Left renal pelvis (tissue), 4 donors: ENCODE measurements at regions not wholly inside any gene's neighbourhood (a gene's known extent, or its start where the extent isn't known, plus 50 kb on each side); places are given as distances from the start of the nearest gene placed in this dataset.
"Not testable (repeated sequence)": the region's sequence is repeated elsewhere in the genome, so short reads cannot be mapped to it uniquely, and the experiment has no call there.

Experiments used
- DNase-seq, 4 donors: peaks; one replicate each; pipeline ENCODE4 v3.0.0-alpha.2; 2013; ENCODE audit warnings: low read depth in 4 of 4, low spot score in 3 of 4

DNA sequence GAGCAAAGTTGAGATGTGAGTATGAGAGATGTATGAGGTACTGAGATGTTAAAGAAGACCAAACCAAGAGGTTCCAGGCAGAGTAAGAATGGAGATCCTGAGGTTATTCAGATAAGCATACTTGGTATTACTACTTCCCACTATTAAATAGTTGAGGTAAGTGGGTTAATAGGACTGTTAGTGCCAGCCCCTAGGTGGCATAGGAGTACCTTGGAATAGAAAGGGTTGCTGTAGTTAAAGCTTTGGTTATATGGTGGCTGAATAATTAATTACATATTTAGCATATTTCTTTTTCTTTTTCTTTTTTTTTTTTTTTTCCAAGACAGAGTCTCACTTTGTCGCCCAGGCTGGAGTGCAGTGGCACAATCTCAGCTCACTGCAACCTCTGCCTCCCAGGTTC, 397.9 kb upstream of the TMPRSS15 start:
- DNase-seq, result no peak

DNA sequence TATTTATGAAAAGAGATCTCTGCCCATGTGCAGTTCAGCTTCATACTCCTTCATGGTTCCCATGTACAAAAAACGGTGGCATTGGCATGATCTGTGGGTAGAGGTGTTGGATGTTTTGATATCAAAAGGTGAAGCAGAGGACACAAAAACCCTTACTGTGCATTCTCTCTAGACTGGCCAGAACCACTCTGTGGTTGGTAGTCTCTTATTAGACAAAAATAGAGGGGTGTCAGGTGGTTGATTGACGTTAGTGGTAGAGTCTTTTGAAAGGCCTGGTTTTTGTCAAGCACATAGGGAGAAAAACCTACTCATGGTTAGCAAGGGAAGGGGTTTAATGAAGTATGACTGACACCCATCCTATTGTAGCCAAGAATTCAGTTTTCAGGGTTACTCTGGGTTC, 400.0 kb upstream of the TMPRSS15 start:
- DNase-seq, result no peak

DNA sequence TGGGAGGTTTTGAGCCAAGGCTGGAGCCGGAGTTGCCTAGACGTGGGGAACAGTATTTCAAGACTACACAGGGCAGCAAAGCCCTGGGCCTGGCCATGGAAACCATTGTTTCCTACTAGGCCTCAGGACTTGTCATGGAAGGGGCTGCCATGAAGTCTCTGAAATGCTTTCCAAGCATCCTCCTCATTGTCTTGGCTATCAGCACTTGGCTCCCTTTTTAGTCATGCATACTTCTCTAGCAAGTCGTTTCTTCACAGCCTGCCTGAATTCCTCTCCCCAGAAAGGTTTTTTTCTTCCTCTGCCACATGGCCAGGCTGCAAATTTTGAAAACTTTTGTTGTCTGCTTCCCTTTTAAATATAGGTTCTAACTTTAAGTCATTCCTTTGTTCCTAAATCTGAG, 406.6 kb upstream of the TMPRSS15 start:
- DNase-seq, result no peak

DNA sequence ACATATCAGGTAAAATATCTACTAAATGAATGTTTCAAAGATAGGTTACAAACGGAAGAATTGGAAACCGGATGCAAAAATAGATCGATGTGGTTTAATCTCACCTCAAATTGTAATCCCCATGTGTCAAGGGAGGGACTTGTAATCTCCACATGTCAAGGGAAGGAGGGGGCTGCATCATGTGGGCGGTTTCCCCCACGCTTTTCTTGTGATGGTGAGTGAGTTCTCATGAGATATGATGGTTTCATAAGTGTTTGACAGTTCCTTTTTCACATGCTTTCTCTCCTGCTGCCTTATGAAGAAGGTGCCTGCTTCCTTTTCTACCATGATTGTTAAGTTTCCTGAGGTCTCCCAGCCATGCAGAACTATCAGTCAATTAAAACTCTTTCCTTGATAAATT, 408.7 kb upstream of the TMPRSS15 start:
- DNase-seq, result no peak

DNA sequence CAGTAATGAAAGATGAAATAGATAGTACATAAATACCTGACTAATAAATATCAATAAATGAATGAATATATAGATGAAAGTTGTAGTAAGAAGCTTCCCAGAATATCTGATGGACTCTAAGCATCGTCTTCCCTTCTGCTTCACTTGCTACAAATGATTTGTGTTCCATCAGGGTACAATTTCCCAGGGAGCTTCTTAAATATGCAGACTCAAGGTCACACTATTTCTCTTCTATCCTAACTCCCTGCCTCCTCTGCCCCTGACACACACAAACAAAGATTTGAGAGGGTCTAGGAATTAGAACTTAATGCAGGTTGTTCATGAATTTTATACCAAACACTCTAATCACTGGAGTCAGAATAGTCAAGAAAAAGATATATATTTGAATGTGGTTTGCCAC, 415.9 kb upstream of the TMPRSS15 start:
- no peak for DNase-seq

DNA sequence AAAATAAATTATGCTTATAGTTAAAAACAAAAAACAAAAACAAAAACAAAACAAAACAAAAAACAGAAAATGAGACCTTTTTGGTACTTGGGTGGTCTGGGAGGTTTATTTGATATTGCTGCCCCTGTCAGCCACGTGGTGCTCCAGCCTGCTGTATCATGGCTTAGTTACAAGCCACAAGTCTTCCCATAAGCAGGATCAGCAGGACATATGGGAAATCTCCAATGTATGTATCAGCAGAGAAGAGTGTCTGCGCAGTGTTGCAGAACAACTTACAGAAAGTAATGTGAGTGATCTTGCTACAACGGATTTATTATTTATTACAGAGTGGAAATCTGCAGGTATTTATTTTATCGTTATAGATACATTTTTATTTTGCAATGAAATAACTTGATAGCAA, 423.0 kb upstream of the TMPRSS15 start:
- DNase-seq, result no peak

DNA sequence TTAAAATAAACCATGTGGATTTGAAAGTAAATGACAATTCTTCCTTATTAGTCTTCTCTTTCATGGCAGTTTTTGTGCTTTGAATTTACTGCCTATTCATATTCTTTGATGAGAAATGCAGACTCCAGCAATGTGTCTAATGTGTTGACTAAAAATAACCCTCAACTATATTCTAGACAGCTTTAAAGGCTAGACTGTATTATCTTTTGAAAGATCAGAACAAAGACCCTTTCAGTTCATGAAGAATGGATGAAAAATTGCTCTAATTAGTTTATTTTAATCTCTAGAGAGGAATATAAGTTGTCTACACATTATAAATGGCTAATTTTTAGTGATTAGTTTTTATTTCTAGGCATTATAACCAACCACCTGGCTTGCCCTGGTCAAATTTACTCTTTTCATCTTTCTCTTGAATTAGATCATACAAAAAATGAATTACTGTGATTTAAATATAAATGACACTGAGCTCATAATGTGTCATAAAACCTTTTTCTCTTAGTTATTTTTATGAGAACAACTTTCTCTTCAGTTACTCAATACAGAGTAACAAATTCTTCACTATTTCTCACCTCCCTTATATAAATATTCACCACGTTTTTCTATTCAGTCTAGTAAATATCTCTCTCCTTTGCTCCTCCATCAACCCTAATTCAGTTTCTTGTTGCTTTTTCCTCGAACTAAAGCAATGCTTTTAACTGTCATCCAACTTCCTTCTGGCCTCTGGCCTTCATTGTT, 428.5 kb upstream of the TMPRSS15 start:
- DNase-seq, result no peak

DNA sequence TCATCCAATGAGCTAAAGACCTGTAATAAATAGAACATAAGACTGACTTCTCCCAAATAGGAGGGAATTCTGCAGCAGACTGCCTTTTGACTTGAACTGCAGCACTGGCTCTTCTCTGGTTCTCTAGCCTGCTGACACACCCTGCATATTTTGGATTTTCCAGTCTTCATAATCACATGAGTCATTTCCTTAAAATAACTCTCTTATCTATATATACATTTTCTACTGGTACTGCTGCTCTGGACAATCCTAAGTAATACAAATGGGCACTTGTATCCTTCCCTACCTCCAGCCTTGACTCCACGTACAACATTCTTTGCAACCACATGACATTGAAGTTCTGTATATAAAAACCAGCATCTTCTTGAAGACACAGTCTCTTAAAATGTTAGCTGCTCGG, 429.4 kb upstream of the TMPRSS15 start:
- DNase-seq, result no peak

DNA sequence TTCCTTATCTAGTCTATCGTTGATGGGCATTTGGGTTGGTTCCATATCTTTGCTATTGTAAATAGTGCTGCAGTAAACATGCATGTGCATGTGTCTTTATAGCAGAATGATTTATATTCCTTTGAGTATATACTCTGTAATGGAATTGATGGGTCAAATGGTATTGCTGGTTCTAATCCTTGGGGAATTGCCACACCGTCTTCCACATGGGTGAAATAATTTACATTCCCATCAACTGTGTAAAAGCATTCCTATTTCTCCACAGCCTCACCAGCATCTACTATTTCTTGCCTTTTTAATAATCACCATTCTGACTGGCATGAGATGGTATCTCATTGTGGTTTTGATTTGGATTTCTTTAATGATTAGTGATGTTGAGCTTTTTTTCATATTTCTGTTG, 430.5 kb upstream of the TMPRSS15 start:
- DNase-seq, result not testable (repeated sequence)

DNA sequence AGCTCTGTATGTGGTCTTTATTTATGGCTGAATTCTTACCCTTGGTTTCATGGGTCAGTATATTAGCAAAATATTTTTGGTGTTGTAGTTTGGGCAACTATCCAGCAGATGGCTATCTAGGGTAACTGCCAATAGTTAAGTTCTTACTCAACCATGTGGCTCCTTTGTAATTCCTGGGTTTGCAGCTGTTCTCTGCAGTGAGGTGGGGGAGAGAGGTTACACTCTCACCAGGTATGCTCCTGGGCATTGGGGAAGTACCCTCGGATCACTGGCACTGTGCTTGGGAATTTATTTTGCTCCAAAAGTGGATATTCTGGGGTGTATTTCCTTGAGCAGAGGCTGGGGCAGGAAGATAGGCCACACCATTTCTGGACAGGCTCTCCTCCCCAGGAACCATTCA, 436.7 kb upstream of the TMPRSS15 start:
- no peak for DNase-seq

DNA sequence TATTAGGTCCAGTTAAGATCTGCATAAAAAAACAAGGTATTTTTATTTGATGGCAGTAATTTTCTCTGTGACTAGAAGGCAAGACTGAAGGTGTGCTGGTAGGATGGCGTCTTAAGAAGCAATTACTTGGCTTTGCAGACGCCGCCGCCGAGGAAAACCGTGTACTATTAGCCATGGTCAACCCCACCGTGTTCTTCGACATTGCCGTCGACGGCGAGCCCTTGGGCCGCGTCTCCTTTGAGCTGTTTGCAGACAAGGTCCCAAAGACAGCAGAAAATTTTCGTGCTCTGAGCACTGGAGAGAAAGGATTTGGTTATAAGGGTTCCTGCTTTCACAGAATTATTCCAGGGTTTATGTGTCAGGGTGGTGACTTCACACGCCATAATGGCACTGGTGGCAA, 454.0 kb upstream of the TMPRSS15 start:
- DNase-seq, result not testable (repeated sequence)

DNA sequence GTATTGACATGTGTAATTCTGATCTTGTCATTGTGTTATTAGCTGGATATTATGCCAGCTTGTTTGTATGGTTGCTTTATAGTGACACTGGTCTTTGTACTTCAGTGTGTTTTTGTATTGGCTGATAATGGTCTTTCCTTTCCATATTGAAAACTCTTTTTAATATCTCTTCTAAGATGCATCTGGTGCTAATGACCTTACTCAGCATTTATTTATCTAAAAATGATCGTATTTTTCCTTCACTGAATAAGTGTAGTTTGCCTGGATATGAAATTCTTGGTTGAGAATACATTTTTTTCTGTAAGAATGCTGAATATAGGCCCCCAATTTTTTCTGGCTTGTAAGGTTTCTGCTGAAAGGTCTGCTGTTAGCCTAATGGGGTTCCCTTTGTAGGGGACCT, 465.5 kb upstream of the TMPRSS15 start:
- DNase-seq, result no peak

DNA sequence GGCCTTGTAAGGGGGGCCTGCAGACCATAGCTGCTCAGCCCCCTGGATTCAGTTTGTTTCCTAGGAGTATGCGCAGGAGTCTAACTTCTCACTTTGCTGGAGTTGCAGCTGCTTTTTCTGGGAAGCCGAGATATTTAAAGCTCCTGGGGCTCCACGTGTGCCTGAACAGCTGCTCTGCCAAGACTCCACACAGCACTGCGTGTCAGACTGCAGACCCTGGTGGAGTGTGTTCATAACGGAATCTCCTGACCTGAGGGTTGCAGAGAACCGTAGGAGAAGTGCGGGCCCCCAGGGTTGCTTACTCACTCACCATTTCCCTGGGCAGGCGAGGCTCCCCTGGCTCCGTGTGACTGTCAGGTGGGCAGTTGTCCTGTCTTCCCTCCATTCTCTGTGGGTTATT, 474.3 kb upstream of the TMPRSS15 start:
- DNase-seq, result no peak

DNA sequence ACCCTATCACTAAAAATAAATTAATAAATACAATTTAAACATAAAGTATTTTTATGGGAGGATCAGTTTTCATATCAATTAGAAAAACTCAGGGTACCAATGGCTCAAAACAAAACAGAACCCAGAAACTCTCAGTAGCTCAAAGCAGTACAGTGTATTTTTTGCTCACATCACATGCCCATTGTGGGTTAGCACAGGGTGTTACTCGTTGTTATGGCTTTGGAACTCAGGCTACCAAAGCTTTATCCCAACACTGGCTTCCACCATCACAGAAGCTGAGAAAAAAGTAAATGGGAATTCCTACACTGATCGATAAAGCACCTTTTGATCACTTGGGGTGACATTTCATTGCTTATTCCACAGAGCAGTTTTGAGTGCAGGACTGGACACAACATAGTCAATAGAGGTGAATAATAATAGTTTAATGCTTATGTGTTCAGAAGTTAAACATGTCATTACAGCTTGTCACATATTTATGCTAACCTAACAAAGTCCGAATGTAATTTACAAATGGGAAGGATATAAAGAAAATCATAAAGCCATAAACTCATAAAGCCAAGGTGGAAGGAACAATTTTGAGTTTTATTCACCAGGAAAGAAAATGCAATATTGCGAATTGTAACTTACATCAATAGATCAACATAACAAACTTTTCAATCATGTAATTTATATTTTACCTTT, 484.5 kb upstream of the TMPRSS15 start:
- no peak for DNase-seq

DNA sequence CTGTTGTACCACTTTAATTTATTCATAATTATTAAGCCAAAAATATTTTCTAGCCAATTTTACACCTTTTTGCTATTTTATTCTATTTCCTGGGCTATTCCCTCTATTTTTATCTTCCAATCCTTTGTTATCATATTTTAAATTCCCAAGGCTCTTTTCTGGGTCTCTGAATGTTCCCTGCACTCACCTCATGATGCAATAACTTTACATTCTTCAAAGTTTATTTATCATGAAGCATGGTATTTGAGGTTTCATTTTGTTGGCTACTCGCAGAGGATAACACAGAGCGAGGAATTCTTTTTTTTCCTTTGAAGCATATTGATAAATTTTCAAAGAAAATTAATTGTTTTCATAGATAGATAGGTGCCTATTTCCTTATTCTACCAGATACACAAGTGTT, 489.8 kb upstream of the TMPRSS15 start:
- DNase-seq, result no peak

DNA sequence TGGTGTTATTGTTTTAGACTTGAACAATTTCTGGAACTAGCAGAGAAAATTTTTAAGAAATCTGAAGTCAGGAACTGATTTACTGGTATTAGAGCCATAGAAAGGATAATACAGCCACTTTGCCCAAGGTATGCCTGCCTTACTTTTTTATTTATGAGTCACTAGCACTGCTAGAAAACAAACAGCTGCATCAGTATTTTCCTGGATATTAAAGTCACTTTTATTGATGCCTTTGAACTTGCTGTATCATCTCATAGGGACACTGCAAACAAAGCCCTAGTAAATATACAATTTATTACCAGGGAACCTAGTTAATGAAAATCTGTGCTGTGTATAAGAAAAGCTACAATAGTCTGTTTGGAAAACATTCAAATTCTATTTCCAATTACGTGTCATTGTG, 490.8 kb upstream of the TMPRSS15 start:
- no peak for DNase-seq

DNA sequence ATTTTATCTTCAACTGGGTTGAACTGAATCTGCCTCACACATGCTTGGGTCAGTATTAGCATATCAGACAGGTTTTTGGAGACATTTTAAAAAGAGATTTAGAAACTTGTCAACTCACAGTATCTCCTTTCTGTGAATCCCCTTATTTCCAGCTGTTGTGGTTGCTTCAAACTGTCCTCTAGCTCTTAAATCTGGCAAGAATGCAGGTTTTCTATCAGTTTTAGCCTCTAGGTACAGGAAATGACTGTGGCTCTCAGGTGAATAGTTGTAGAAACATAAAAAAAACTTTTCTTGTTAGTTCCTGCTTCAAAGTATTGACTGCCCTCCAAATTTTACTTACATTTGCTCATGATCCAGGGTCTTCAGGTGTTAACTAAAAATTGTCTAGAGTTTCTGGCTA, 495.7 kb upstream of the TMPRSS15 start:
- no peak for DNase-seq

DNA sequence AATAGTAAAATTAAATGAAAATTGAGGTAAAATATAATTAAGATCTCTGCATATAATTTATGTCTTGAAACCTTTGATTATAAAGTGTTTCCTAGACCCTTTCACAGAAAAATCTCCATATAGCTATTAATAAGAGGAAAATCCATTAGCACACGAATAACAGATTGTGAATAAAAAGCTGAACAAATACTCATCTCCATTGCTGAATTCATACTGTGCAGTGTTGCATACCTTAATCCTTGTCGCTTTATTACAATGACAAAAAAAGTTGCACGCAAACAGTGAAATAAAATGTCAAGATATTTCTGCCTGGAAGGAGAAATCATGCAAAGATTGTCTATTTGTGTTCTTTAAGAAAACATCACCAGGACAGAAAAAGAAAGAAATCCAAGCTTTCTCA, 499.1 kb upstream of the TMPRSS15 start:
- DNase-seq, result no peak

DNA sequence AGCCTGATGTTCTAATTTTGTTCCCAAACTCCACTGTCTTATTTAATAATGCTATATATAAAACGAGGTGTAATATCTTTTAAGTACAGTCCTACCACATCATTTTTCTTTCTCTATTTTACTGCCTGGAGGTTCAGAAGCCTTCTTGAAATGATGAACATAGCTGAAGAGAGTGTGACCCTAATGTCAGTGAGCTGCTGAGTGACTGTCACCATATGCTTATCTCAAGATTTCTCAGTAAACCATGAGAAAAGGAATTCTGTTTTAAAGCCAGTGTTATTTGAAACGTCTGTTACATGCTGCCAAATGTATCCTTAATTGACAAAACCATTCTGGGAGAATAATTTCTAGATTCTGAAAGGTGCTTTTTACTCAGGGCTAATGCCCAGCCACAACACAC, 503.5 kb upstream of the TMPRSS15 start:
- DNase-seq, result no peak

DNA sequence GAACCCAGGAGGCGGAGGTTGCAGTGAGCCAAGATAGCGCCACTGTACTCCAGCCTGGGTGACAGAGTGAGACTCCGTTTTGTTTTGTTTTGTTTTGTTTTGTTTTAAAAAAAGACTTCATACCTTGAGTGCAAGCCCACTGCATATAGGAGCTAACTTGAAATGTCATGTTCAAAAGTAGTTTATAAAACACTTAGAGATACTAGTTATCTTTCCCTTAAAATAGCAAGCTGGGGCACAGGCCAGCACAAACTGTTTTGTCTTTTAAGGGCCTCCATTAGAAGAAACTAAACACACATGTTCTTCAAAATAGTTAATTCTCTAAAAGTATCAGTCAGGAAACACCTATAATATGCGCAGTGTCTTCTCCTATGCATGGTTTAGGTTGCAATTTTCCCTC, 505.1 kb upstream of the TMPRSS15 start:
- DNase-seq, result no peak

DNA sequence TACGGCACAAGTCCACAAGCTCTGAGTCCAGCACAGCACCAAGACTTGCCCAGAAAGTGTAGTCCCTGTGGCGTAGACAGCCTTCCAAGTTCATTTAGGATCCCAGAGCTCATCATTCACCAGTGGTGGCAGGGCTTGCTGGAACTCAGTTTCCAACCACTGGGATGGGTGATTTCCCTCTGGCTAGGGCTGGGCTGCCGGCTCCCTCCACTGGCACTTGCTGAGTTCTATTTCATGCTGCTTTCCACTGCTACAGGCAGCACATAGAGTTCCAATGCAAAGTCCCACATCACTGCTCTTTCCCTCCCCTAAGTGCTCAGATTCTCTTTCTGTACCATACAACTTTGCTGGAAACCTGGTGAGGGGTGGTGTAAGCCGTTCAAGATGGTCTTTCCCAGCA, 510.3 kb upstream of the TMPRSS15 start:
- DNase-seq, result no peak

DNA sequence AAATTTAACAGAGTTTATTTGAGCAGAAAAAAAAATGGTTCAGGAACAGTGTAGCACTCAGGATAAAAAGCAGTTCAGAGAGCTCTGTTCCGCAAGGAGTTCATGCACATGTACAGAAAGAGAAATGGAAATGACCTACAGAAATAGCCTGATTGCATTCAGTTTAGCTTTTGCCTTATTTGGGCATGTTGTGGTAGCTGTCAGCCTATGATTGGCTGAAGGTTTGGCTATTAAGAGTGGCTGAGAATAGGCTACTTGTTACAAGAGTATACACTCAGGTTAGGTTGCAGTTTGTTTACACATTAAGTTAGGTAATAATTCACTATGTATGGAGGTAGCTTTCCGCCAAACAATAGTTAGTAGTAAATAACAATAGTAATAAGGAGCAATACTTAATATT, 511.0 kb upstream of the TMPRSS15 start:
- DNase-seq, result no peak

DNA sequence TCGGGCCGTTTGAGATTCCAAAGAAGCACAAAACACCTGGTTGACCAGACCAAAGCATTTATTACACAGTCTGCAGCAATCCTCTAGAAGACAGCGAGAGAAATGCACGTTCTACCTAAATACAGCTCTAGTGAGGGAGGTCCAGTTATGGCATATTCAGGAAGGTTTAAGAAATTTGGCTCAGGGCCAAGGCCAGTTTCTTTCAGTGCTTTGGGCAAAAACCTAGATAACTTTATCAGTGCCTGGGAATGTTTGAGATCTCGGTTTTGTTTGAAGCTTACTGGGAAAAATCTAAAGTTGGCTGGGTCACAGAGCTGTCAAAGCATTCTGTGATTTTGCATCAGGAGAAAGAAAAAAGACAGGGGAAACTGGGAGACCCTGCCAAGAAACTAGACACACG, 514.0 kb upstream of the TMPRSS15 start:
- no peak for DNase-seq
